ENCODE measurements at regions not wholly inside any gene's neighbourhood (a gene's known extent, or its start where the extent isn't known, plus 50 kb on each side); places are given as distances from the start of the nearest gene placed in this dataset.

GRCh38 chr18:46336278-46337111, 232.3 kb downstream of the HAUS1 start:
- ATAC-seq (ENCODE audit: poor library complexity), result no peak
- H3K4me1 ChIP-seq (ENCODE audit: insufficient read depth, low read length), result peaks cover 23% of the 10 kb centered on the region
- peak in 1 of 14 experiments; percentile 8 for DNase-seq
- H3K27me3 ChIP-seq (ENCODE audit: control insufficient read depth in 1 of 2, insufficient read depth in 2 of 2, low read length in 2 of 2), result peaks cover 35% of the 10 kb centered on the region in 2 experiments
- no peak overlapping the region for H3K27ac ChIP-seq (ENCODE audit: low read depth in 1 of 2, low read length in 2 of 2)
- POLR2A ChIA-PET, result no interaction called here
- TF ChIP-seq CTCF (IDR thresholded peaks at IDR 0.05), result no peak
- Mint-ChIP-seq H3K36me3 (ENCODE audit: low read depth) (no peaks in the 10 kb centered on the region), H3K4me3 (no peak overlapping the region), H3K9me3 (no peaks in the 10 kb centered on the region), H3K27me3 (peaks cover 68% of the 10 kb centered on the region), H3K4me1 (ENCODE audit: low read depth) (peaks cover 21% of the 10 kb centered on the region), H3K27ac (no peak overlapping the region)
- H3K9me3 ChIP-seq (ENCODE audit: control insufficient read depth in 1 of 2, insufficient read depth in 1 of 2, low read length in 2 of 2), result no peaks in the 10 kb centered on the region
- CTCF ChIA-PET, result no interaction called here
- H3K4me3 ChIP-seq (ENCODE audit: low read length), result no peak overlapping the region
- no peaks in the 10 kb centered on the region for H3K36me3 ChIP-seq (ENCODE audit: insufficient read depth, low read length)
- intact Hi-C loops (cut with DNase I, micrococcal nuclease), result no loop called here

GRCh38 chr18:46337271-46337670, 233.1 kb downstream of the HAUS1 start:
- ChIA-PET CTCF (no interaction called here), POLR2A (no interaction called here)
- no peak for TF ChIP-seq CTCF (IDR thresholded peaks at IDR 0.05)
- ATAC-seq (ENCODE audit: poor library complexity) (no peak), DNase-seq (no peak)
- intact Hi-C loops (cut with DNase I, micrococcal nuclease), result no loop called here
- Histone ChIP-seq H3K4me3 (ENCODE audit: low read length) (no peak overlapping the region), H3K36me3 (ENCODE audit: insufficient read depth, low read length) (no peaks in the 10 kb centered on the region), H3K9me3 (ENCODE audit: control insufficient read depth in 1 of 2, insufficient read depth in 1 of 2, low read length in 2 of 2) (no peaks in the 10 kb centered on the region), H3K27ac (ENCODE audit: low read depth in 1 of 2, low read length in 2 of 2) (no peak overlapping the region), H3K4me1 (ENCODE audit: insufficient read depth, low read length) (peaks cover 23% of the 10 kb centered on the region), H3K27me3 (ENCODE audit: control insufficient read depth in 1 of 2, insufficient read depth in 2 of 2, low read length in 2 of 2) (peaks cover 35% of the 10 kb centered on the region in 2 experiments)
- H3K9me3 Mint-ChIP-seq, result no peaks in the 10 kb centered on the region
- H3K27ac Mint-ChIP-seq, result no peak overlapping the region
- H3K4me1 Mint-ChIP-seq (ENCODE audit: low read depth), result peaks cover 21% of the 10 kb centered on the region
- peaks cover 61% of the 10 kb centered on the region for H3K27me3 Mint-ChIP-seq
- peak overlapping the region; percentile 55 for H3K4me3 Mint-ChIP-seq
- H3K36me3 Mint-ChIP-seq (ENCODE audit: low read depth), result no peaks in the 10 kb centered on the region

- Mint-ChIP-seq H3K36me3 (ENCODE audit: low read depth) (no peaks in the 10 kb centered on the region), H3K4me1 (ENCODE audit: low read depth) (peaks cover 22% of the 10 kb centered on the region), H3K4me3 (no peak overlapping the region), H3K27me3 (peaks cover 52% of the 10 kb centered on the region), H3K9me3 (no peaks in the 10 kb centered on the region), H3K27ac (no peak overlapping the region)
- Histone ChIP-seq H3K36me3 (ENCODE audit: insufficient read depth, low read length) (no peaks in the 10 kb centered on the region), H3K4me1 (ENCODE audit: insufficient read depth, low read length) (peaks cover 22% of the 10 kb centered on the region), H3K4me3 (ENCODE audit: low read length) (no peak overlapping the region), H3K27me3 (ENCODE audit: control insufficient read depth in 1 of 2, insufficient read depth in 2 of 2, low read length in 2 of 2) (peaks cover 26 to 29% of the 10 kb centered on the region in 2 experiments), H3K9me3 (ENCODE audit: control insufficient read depth in 1 of 2, insufficient read depth in 1 of 2, low read length in 2 of 2) (no peaks in the 10 kb centered on the region), H3K27ac (ENCODE audit: low read depth in 1 of 2, low read length in 2 of 2) (no peak overlapping the region)
- TF ChIP-seq CTCF (IDR thresholded peaks at IDR 0.05), result no peak
- no peak for DNase-seq
- intact Hi-C loops (cut with DNase I, micrococcal nuclease), result no loop called here
- ChIA-PET CTCF (no interaction called here), POLR2A (no interaction called here)
- ATAC-seq (ENCODE audit: poor library complexity), result no peak
These were observed 234.0 kb downstream of the HAUS1 start for GRCh38 chr18:46338205-46338604.

Measured in CD4-positive, alpha-beta T cell (primary cell).